ENCODE measurements at regions not wholly inside any gene's neighbourhood (a gene's known extent, or its start where the extent isn't known, plus 50 kb on each side); places are given as distances from the start of the nearest gene placed in this dataset.
A peak's percentile ranks its signal among the peaks of the same experiment; 100 is the strongest.
"Not testable (repeated sequence)": the region's sequence is repeated elsewhere in the genome, so short reads cannot be mapped to it uniquely, and the experiment has no call there.

DNA sequence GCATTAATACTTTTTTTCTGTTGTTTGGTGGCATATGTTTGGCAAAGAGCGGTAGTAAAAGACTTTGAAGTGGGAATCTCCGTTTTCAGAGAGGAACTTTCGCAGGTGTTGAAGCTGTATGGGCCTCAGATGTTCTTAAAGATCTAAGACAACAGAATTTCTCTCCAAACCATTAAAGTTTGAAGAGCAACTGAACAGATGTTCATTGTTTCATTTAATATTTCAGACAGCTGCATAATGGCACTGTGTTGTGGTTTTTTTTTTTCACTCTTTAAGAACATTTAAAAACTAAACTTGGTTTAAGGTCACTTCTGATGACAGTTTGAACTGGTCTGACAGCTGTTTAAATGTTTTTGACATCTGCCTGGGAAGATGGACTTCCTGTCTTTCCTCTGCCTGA lies 882.7 kb upstream of the PCDH10 start:
- no peak for DNase-seq

DNA sequence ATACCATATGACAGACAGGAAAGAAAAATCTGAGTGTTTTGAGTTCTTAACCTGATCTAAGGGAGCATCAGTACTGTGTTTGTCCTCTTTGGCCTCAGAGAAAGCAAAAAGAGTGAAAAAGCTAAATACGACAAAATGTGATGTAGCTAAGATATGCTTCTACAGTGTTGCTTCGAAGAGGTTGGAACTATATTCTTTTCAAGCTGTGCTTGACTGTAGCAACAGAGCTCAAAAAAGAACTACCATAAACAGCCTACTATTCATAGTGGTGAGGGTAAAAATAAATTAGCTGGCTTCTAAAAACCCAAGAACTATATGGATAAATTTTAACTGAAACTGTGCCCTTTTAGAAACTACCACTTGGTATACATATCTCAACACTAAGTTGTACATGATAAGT lies 881.8 kb upstream of the PCDH10 start:
- no peak for DNase-seq

DNA sequence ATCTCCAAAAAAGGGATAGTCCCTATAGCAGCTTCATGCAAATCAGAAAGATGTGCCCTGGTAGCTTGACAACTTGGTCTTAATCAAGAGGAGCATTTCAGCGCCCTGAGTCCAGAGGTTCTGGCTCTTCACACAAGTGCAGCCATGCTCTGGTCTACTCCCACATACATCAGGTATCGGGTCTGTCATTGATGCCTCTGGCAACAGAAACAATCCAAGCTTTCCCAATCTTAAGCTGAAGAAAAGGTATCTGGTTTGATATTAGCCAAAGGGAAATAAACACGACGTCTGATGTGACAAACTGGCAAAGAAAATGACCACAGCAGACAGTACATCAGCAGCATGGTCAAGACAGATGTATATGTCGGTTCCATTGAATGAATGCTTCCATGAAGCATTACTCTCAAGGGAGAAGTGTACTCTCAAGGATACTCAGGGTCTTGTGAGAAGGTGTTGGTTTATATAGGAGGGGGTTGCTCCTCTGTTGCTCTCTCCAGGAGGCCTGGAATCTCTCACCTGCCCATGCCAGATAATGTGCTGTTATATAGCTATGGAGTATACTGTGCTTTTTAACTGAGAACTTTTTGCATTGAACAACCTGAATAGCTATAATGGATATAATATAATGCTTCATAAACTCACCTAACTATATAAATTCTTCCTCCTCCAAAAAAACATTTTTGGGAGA lies 879.6 kb upstream of the PCDH10 start:
- DNase-seq, result no peak

DNA sequence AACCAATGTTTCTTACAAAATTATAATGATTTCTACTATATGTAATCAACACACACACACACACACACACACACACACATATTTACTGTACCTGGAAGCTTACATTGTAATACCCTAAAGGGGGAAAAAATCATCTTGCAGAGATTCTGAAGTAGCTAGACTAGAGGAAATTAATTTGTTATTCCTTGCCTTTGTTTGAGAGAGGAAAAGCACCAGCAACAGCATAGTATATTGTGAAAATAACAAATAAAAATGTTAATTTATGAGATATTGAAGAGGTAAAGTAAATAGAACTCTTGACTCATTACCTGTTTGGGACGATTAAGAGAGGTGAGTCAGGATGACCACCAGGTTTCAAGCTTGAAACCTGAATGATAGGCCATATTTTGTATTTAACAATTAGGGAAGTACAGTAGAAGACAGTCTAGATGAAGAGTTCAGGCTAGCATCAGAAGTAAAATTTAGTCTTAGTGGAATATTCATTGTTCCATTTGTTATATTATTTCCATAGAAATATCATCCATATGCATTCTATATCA lies 873.4 kb upstream of the PCDH10 start:
- no peak for DNase-seq

DNA sequence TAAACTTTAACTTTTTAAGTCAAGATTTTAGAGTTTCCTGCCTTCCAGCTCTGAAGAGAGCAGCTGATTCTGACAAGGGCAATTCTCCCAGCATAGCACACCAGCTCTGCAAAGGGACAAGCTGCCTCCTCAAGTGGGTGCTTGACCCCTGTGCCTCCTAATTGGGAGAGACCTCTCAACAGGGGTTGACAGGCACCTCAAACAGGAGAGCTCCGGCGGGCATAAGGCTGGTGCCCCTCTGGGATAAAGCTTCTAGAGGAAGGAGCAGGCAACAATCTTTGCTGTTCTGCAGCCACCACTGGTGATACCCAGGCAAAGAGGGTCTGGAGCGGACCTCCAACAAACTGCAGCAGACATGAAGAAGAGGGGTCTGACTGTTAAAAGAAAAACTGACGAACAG lies 872.9 kb upstream of the PCDH10 start:
- no peak for DNase-seq

DNA sequence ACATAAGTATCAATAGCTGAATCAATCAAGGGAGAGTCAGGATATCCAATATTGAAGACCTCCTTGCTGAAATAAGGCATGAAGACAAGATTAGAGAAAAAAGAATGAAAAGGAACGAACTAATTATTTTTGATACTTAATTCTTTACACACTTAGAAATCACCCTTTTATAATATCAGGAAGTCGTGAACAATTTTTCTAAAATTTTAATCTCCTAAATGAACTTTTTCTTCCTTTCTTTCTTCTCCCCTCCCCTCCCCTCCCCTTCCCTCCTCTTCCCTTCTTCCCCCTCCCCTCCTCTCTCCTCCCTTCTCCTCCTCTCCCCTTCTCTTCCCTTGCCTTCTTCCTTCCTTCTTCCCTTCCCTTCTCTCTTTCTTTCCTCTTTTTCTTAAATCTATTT lies 872.1 kb upstream of the PCDH10 start:
- no peak for DNase-seq

DNA sequence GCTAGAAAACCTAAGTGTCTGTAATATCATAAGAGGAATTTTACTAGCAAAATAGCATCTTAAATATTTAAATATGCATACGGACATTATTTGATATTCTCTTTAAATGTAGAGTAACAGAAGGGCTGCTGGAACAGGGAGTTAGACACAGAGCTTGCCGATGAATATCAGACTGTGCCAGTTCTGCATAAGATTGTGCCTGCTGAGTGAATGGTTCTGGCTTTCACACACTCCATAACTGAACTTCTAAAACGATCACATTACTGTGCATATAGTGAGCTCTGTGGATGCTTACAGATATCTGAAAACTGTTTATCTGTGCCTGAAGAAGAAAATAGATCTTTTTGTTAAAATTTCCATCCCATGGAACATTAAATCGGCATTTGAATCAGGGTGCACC lies 867.4 kb upstream of the PCDH10 start:
- DNase-seq, result no peak

DNA sequence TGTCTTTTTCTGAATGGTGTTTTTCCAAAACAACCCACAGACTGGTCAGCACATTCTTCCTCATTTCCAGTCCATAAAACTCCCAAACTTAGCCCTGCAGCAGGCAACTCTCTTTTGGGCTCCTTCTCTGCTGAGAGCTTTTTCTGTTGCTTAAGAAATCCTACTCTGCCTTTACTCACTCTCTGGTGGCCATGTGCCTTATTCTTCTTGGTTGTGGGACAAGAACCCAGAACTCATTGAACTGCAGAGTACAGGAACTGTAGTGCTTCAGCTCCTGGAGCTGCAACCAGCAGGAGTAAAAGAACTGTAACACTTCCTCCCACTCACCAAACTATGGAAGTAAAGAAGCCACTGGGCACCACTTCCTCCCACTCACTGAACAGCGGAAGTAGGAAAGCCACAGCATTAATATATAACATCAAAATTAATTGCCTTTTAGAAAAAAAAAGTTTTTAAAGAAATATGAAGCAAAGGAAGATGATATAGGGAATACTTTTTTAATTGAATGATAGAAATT lies 864.1 kb upstream of the PCDH10 start:
- no peak for DNase-seq

DNA sequence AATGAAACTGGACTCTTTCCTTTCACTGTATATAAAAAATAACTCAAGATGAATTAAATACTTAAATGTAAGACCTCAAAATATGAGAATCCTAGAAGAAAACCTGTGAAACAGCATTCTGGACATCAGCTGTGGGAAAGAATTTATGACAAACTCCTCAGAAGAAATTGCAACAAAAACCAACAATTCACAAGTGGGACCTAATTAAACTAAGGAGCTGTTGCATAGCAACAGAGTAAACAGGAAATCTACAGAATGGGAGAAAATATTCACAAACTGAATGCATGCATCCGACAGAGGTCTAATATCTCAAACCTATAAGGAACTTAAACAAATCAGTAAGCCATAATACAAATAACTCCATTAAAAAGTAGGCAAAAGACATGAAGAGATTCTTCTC lies 851.7 kb upstream of the PCDH10 start:
- DNase-seq, result peak; percentile 38

DNA sequence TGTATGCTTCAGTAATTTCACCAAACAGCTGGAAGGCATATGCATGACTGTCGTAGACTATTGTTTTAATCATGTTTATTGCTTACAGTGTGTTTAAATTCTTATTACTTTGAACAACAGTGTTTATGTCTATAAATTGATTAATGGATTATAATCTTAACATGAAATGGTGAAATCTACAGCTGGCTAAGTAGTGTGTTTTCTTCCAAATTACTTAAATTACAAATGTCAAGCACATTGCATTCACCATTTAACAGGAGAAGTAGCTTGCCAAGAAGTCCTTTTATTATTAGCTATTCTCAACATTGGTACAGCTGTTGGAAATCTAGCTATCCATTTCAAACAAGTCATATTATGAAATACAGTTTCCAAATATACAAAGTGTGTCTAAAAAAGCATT lies 849.3 kb upstream of the PCDH10 start:
- DNase-seq, result no peak

DNA sequence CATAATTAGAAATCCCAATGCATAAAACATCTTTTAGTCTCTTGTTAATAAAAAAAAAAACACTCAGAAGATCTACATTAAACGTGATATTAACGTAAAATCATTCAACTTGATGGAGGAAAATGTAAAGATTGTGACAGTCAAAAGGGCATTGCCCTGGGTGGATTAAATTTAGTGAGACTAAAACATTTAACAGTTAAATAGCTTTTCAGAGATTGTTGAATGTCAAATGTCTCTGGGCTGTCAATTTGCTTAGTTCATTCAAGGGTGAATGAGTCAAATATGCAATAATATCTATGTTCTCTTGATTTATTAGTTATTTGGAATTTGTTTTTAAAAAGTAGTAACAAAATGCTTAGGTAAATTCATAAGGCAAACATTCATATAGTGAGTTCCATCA lies 836.6 kb upstream of the PCDH10 start:
- DNase-seq, result no peak

DNA sequence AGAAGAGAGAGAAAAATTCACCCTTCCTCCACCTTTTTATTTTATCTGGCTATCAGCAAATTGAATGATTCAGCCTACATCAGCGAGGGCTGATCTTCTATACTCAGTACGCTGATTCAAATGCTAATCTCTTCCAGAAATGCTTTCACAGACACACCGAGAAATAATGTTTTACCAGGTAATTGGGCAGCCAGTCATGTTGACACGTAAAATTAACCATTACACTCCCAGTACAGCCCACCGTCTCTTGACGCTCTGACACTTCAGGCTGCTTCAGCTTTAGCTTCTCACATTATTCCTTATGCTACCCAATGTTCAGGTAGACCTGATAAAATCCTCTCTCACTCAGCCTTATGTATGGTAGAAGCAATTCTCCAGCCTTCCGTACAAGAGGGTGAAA lies 835.2 kb upstream of the PCDH10 start:
- no peak for DNase-seq

DNA sequence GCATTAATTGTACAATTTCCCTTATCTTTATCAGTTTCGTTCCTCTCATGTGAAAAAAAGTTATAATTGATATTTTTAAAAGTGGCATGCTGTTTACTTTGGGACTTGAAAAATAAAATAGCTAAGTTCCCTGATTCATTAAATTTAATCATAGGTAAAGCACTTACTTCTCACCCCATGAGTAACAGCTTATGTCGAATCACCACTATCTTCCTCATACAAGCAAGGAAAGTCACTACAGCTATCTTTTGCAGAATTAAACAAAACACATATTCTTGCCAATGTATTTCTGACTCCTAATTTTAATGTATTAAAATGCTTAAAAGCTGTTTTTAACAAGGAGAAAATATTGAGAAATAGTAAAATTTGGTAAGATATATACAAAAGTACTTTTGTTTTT lies 832.4 kb upstream of the PCDH10 start:
- DNase-seq, result no peak

DNA sequence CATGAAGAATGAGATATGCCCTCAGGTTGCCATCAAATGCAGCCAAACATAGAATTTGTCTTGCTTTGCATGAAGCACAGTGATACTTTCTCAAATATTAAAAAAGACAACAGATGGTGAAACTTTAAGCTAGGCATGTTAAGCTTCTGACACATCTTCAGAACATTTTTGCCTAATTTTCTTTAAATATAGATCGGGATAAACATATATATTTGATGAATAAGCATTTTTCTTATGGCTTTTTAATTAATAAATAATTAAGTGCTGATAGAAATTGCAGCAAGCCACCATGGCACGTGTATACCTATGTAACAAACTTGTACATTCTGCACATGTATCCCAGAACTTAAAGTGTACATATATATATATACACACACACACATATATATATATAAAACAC lies 831.2 kb upstream of the PCDH10 start:
- DNase-seq, result no peak

DNA sequence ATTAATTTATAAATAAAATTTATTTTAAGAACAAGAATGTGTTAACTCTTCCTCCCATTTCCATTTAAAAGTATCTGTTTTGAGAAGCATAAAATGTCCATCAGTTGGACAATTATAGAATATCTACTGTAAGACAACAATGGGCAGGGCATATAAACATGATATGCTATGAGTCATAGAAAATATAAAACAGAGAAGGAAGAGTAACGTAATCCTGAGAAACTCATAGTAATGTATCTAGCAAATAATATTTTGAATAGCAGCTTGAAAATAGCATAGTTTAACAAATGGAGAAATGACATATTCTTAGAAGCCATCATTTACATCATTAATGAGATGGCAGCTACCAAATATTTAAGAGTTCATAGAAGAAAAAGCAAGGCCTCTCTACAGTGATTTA lies 820.3 kb upstream of the PCDH10 start:
- DNase-seq, result no peak

DNA sequence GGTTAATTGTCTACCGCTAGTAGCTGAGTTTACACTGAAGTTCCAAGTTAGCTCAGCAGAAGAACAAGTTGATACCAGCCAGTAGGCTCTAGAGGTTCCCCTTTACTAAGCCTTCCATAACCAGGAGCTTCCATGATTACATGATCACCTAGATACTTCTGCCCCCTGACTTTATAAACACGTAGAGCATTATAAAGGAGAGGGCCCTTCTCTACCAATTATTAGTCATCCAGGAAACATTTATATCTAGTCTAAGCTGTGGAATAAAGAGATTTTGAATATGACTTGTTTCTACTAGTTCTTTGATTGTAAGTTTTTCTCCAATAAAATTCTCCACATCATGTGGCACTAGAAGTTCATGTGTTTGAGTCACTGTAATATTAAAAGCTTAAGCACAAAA lies 818.1 kb upstream of the PCDH10 start:
- DNase-seq, result no peak

DNA sequence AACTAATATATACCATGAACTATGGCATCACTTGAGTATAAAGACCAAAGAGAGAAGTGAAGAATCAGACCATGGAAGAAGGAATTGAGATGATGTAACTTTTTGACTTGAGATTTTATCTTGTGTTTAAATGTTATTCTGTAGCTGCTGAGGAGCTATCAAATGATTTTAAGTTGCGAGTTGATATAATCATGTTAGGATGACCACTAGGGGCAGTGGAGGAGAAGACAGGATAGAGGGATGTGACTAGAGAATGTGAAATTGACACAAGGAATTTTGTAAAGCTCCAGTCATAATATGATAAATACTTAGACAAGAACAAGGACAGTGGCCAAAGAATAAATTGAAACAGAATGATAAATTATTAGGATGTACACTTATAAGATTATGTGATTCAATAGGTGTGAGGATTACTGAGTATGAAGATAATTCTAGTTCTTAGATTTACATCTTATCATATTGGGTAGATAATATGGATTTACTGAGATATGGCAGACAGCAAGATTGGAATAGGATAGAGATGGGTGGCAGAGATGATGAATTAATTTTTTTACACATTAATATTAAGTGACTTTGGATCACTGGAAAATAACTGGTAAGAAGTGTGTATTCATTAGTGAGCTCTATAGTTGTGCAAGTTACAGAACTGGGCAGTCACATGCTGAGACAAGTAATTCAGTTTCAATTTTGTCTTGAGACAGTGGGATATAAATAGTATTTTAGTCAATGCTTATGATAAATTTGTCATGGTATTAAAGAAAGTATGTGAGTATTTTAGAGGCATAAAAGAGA lies 816.0 kb upstream of the PCDH10 start:
- no peak for DNase-seq

DNA sequence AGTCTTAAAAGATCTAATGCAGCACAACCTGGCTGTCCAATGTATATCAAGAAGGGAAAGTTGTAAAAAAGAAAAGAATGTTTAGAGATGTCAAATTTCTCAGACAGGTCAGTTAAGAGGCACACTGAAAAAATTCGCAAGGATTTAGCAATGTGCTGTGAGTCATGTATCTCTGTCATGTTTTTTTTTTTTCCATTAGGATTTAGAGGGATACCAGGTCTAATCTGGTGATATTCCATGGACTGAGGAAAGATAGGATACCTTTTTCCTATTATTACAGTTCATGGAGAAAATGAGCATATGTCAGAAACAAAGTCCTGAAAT lies 815.4 kb upstream of the PCDH10 start:
- DNase-seq, result no peak

DNA sequence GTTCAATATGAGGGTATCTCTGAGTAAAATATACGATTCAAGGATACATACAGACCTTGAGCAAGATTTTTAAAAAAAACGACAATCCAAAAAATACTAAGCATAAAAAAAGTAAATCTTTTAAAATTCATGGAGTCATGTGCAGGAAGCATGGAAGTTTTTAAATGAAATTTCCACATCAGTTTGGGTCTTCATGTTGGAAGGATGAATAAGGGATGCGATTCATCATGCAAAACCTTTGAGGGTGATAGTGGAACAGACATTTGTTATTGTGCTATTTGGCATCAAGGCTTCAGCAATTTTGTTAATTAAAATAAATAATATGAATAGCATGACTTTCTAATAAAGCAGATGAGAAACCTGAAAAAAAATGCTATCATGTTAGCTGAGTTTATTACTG lies 815.0 kb upstream of the PCDH10 start:
- DNase-seq, result no peak

DNA sequence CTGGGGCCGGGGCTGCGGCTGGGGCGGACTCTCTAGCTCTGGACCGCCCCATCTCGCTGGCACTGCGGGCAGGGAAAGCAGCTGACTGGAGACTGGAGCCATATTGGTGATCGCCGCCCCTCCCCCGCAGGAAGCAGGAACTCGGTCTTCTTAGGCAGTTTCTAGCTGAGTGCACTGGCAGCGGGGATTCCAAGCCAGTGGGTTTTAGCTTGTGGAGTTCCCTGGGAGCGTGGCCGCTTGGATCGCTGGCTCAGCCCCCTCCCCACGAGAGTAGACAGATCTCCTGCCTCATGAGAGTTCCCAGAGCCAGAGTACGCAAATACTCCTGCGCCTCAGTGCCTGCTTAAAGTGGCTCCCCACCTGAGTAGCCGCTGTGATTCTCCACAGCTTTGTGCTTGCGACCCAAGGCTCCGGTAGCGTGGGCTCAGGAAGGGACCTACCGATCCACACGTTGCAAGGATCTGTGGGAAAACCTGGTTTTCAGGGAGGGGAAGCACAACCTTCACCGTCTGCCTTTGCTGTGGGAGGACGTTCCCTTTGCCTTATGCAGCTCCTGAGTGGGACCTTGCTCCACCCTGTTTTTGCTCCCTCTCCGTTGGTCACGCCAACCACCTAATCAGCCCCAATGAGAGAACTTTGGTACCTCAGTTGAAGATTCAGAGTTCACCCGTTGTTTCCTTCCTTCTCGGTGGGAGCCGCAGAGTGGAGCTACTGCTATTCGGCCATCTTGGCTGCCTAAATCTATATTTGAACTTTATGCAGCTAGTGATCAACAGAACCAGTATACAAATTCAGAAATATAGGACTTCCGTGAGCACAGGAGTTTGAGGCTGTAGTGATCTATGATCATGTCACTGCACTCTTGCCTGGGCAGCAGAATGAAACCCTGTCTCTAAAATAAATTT lies 803.9 kb upstream of the PCDH10 start:
- no peak for DNase-seq

DNA sequence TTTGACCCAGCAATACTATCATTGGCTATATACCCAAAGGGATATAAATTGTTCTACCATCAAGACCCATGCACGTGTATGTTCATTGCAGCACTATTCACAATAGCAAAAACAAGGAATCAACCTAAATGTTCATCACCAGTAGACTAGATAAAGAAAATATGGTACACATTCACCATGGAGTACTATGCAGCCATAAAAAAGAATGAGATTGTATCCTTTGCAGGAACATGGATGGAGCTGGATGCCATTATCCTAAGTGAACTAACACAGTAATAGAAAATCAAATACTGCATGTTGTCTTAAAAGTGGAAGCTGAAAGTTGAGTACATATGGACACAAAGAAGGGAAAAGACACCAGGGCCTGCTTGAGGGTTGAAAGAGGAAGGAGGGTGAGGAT lies 803.1 kb upstream of the PCDH10 start:
- no peak for DNase-seq

DNA sequence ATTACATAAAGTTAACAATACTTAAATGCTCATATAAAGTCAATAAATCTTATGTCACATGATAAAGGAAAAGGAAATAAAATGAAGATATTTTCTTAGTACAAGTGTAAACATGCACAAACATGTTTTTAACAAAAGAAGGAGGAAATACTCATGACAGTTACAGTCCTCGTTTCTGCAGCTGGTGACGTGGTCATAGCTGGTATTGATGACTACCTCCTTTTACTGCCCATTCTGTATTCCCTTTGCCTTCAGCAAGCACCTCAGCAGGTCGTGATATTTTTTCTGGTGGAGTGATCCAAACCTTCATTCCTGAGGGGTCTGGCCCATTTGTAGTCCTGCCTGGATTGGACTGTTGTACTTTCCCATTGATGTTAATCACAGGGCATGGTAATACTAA lies 797.5 kb upstream of the PCDH10 start:
- DNase-seq, result not testable (repeated sequence)

DNA sequence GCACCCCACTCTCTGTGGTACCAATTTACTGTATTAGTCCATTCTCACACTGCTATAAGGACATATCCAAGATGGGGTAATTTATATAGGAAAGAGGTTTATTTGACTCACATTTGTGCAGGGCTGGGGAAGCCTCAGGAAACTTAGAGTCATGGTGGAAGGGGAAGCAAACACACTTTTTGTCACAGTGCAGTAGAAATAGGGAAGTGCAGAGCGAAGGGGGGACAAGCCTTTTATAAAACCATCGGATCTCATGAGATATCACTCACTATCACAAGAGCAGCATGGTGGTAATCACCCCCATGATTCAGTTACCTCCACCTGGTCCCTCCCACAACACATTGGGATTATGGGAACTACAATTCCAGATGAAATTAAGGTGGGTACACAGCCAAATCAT lies 766.9 kb upstream of the PCDH10 start:
- no peak for DNase-seq
